Right renal pelvis (tissue), 4 donors: ENCODE measurements at regions not wholly inside any gene's neighbourhood (a gene's known extent, or its start where the extent isn't known, plus 50 kb on each side); places are given as distances from the start of the nearest gene placed in this dataset.

Experiments used
- DNase-seq, 4 donors: peaks; one replicate each; pipeline ENCODE4 v3.0.0-alpha.2; 2013; ENCODE audit warnings: low read depth in 4 of 4, low spot score in 3 of 4, missing footprints in 1 of 4

GRCh38 chr3:74564560-74564959 lies 49.9 kb downstream of the CNTN3 start:
- DNase-seq = no peak

- no peak for DNase-seq
Measured at GRCh38 chr3:74562558-74563269, 51.7 kb downstream of the CNTN3 start.

- no peak for DNase-seq
Measured at GRCh38 chr3:74561881-74562280, 52.6 kb downstream of the CNTN3 start.

GRCh38 chr3:74559261-74559660 lies 55.2 kb downstream of the CNTN3 start:
- no peak for DNase-seq

- DNase-seq = no peak
Measured at GRCh38 chr3:74550686-74551085, 63.8 kb downstream of the CNTN3 start.

GRCh38 chr3:74546426-74546825 lies 68.0 kb downstream of the CNTN3 start:
- DNase-seq = no peak

GRCh38 chr3:74542441-74542840 lies 72.0 kb downstream of the CNTN3 start:
- no peak for DNase-seq

GRCh38 chr3:74539876-74540275 lies 74.6 kb downstream of the CNTN3 start:
- peak in 2 of 4 donors; percentile 3 to 5 for DNase-seq

GRCh38 chr3:74538669-74539068 lies 75.8 kb downstream of the CNTN3 start:
- DNase-seq = no peak

GRCh38 chr3:74537857-74538256 lies 76.6 kb downstream of the CNTN3 start:
- no peak for DNase-seq

- no peak for DNase-seq
Measured at GRCh38 chr3:74537164-74537563, 77.3 kb downstream of the CNTN3 start.

GRCh38 chr3:74535281-74535680 lies 79.2 kb downstream of the CNTN3 start:
- DNase-seq = no peak

- no peak for DNase-seq
Measured at GRCh38 chr3:74534611-74535010, 79.8 kb downstream of the CNTN3 start.

GRCh38 chr3:74532446-74532845 lies 82.0 kb downstream of the CNTN3 start:
- no peak for DNase-seq

GRCh38 chr3:74531491-74531890 lies 83.0 kb downstream of the CNTN3 start:
- no peak for DNase-seq

- no peak for DNase-seq
Measured at GRCh38 chr3:74529145-74529544, 85.3 kb downstream of the CNTN3 start.

GRCh38 chr3:74527566-74527965 lies 86.9 kb downstream of the CNTN3 start:
- no peak for DNase-seq

GRCh38 chr3:74523811-74524210 lies 90.6 kb downstream of the CNTN3 start:
- DNase-seq = no peak

GRCh38 chr3:74520895-74521294 lies 93.6 kb downstream of the CNTN3 start:
- no peak for DNase-seq

GRCh38 chr3:74518610-74519009 lies 95.8 kb downstream of the CNTN3 start:
- no peak for DNase-seq

- DNase-seq = no peak
Measured at GRCh38 chr3:74516019-74516418, 98.4 kb downstream of the CNTN3 start.

GRCh38 chr3:74515451-74515850 lies 99.0 kb downstream of the CNTN3 start:
- DNase-seq = no peak

GRCh38 chr3:74511078-74511477 lies 103.4 kb downstream of the CNTN3 start:
- DNase-seq = no peak
